Hematopoietic multipotent progenitor cell treated with erythropoietin and hydrocortisone succinate and interleukin-3 and kit ligand, for 6 days (in vitro differentiated cells): ENCODE measurements at regions not wholly inside any gene's neighbourhood (a gene's known extent, or its start where the extent isn't known, plus 50 kb on each side); places are given as distances from the start of the nearest gene placed in this dataset.
A peak's percentile ranks its signal among the peaks of the same experiment; 100 is the strongest.
"Not testable (repeated sequence)": the region's sequence is repeated elsewhere in the genome, so short reads cannot be mapped to it uniquely, and the experiment has no call there.

ENCODE experiments used
- DNase-seq: peaks from one replicate; pipeline ENCODE4 v3.0.0-alpha.2; 2015

DNA sequence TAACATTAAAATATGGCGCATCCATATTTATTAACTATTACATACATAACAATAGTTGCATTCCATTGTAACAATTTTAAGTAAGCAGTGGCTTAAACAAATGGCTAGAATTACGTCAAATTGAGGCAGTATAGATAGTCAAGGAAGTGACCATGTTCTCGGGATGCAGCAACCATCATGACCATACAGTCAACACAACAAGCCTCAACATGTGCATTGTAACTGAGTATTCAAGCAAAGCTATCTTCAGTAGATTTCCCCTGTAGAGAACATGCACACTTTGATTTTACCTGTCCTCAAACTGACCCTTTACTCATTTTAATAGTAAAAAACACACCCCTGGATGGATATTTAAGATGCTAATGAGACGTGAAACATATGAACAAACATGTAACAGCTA, 356.4 kb downstream of the HINT1 start:
- no peak for DNase-seq

- no peak for DNase-seq
Observed at GRCh38 chr5:130805648-130806047, 359.4 kb downstream of the HINT1 start.

- DNase-seq, result no peak
Observed at GRCh38 chr5:130805036-130805435, 360.0 kb downstream of the HINT1 start.

DNA sequence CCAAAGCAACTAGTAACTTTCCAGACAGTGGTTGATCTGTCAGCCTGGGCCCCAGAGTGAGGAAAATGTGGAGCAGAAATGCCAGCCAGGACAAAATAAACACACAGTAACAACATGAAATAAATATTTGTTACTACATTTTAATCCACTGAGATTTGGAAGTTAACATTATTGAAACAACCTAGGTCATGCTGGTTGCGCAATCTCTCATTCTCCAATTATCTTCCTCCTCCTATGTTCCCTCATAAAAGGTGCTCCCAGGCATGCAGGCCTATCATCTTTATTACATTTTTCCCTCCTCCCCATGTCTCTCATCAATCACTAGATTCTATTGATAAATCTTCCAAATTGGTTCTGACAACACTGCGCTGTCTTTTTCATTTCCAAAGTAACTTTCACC, 363.1 kb downstream of the HINT1 start:
- DNase-seq, result no peak

DNA sequence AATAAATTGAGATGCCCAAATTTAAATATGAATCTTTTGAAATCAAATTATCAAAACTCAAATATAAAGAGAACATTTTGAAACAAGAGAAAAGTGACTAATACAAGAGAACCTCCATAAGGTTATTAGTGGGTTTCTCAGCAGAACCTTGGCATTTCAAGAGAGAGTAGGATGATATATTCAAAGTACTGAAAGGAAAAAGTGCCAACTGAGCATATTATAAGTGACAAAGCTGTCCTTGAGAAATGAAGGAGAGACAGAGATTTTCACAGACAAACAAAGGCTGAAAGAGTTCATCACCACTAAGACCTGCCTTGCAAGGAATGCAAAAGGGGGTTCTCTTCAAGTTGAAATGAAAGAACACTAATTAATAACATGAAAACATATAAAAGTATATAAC, 366.0 kb downstream of the HINT1 start:
- no peak for DNase-seq

DNA sequence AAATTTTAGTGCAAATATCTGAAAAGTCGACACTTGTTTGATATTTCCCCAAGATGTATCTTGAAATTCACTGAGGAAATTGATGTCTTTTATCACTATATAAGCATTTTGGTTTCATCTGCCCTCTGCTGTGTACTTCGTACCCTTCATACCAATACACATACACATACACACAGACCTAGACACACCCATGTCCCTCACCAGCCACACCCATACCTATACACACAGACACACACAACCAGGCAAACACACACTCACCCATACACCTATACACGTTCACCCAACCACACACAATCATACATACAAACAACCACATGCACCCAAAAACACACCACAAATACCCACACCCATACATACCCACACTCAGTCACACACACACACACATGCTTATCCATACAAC, 367.8 kb downstream of the HINT1 start:
- no peak for DNase-seq

DNA sequence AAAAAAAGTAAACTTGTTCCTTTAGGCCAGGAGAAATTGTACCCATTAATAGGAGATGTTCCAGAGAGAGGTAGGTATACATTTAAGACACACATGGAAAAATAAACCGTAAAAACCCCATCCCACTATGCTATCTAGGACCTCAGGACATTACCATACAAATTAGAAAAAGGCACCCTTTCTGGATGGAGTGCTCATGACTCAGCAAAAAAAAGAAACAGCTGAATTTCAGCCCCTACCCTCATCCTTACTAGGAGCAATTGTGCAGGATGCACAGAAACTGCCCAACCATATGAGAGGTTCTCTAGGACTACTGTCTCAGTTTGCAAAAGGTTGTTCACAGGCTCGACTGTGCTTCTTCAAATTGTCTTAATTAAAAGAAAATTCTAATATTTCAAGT, 368.2 kb downstream of the HINT1 start:
- DNase-seq, result no peak

- no peak for DNase-seq
Observed at GRCh38 chr5:130796032-130796431, 369.0 kb downstream of the HINT1 start.

GRCh38 chr5:130795037-130795436, 370.0 kb downstream of the HINT1 start:
- DNase-seq, result no peak

DNA sequence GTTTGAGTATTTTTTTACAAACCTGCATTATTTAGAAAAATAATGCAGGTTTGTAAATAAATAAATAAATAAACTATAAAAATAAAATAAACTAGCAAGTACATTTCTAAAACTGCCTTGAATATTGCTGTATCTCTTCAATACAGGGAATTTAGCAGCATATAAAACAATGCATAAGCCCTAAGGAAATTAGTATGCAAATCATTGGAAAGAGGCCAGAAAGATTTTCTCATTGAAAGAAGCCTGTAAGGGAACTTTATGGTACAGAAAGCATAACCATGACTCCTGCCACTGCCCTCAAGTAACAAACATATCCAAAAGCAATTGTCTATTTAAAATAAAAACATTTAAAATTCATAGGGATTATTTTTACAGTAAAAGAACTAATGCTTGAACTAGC, 387.3 kb downstream of the HINT1 start:
- no peak for DNase-seq

DNA sequence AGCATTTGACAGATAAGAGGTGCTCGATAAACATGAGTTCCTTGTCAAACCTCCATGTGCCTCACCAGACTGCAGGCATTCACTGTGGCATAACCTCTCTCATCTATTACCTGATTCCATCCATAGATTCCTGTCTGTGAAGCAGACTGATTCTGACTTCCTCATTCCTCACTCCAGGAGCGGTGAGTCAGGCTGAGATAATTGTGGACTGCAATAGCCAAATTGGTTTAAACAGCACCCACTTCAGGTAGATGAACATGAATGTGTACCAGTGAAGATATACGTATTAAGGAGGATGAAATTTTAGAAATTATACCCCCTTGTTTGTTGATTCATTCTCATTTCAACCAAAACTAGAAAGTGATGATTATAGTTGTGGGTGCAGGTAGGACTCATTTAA, 391.2 kb downstream of the HINT1 start:
- no peak for DNase-seq

DNA sequence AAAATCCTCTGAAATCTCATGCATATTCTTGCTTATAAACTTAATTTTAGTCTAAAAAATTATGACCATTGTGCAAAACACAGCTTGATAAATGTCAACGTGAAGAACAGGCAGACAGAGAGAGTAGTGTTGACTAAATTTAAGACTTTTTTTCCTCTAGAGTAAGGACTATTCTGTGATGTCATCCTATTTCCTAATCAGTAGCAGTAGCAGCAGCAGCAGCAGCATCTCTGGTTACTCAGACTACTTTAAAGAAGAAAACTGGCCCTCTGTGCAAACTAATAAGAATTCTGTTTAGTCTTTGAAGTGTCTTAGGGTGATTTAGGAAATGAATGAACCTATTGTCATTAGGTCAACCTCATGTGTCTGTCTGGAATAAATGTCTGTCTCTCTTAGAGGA, 403.0 kb downstream of the HINT1 start:
- DNase-seq, result no peak

GRCh38 chr5:130759061-130759460, 406.0 kb downstream of the HINT1 start:
- DNase-seq, result no peak

DNA sequence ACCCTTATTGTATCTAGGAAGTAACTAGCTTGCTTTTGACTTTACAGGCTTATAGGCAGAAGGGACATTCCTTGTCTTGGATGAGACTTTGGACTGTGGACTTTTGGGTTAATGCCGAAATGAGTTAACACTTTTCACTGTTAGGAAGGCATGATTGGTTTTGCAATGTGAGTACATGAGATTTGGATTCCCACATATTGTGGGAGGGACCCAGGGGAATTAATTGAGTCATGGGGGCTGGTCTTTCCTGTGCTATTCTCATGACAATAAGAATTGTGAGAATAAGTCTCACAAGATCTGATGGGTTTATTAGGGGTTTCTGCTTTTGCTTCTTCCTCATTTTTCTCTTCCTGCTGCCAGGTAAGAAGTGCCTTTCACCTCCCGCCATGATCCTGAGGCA, 417.5 kb downstream of the HINT1 start:
- DNase-seq, result no peak

DNA sequence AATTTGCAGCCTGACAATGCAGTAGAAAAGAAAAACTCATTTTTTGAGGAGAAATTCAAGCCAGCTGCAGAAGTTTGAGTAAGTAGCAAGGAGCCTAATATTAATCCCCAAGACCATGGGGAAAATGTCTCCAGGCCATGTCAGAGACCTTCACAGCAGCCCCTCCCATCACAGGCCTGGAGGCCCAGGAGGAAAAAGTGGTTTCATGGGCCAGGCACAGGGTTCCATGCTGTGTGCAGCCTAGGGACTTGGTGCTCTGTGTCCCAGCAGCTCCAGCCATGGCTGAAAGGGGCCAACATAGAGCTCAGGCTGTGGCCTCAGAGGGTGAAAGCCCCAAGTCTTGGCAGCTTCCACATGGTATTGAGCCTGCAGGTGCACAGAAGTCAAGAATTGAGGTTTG, 418.4 kb downstream of the HINT1 start:
- DNase-seq, result not testable (repeated sequence)

GRCh38 chr5:130743092-130743491, 422.0 kb downstream of the HINT1 start:
- DNase-seq, result no peak

DNA sequence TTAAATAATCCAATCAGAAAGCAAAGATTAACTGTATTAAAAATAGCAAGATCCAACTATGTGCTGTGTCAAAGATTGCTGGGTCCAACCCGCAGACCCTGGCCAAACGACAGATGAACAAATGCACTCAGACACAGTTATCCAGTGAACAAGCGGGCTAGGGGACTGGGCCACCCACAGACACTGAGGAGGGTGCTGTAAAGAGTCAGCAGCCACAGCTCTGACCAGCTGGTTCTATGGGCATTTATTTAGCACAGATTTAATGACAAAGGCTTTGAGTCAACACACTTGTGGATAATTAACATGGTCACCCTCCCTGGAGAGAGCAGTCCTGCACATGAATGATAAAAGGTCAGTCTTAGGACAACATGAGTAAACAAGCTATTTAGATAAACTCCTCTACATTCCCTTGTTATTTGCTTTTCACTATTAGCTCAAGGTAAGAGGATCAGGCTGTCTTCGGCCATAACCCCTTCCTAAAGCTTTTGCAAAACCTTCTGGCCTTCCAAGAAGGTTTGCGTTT, 424.9 kb downstream of the HINT1 start:
- DNase-seq, result no peak

DNA sequence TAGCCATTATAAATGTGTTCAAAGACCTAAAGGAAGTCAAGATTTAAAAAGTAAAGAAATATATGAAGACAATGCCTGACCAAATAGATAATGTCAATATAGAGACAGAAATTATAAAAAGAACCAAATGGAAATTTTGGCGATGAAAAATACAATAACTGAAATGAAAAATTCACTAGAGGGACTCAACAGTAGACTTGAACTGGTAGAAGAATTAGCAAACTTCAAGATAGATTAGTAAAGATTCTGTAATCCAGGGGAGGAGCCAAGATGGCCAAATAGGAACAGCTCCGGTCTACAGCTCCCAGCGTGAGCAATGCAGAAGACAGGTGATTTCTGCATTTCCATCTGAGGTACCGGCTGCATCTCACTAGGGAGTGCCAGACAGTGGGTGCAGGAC, 433.2 kb downstream of the HINT1 start:
- no peak for DNase-seq

DNA sequence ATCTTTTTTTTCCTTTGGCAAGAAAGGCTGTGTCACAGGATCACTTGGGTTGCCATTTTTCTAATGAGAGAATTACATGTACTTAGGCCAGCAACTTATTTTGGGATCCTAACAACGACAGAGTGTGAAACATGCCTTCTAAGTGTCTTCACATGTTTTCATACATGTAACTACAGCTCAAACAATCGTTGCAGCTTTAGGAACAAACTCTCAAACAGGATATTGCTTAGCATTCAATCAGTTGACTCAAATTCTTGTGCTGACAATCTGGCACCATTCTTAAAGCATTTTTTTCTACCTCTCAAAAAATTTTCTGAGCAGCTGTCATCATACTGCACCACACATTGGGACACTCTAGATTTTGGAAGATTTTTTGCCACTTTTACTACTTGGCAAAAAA, 435.5 kb downstream of the HINT1 start:
- DNase-seq, result no peak

GRCh38 chr5:130727830-130728229, 437.2 kb downstream of the HINT1 start:
- DNase-seq, result no peak

DNA sequence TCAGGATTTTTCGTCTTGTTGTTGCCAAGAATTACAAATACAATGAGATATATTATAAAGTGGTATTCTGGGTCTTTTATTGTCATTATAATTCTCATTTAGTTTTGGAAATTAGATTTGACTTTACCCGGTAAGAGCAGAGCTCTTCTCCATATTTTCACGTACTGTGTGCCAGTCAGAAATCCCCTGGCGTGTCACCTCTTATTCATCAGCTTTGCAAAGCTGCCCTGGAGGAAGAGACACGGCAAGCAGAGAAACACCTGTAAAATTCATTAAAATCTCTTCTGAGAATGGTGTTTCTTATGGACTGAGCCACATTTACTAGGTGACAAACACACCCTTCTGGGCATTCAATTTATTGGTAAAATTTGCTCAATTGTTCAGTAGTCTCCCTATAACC, 440.4 kb downstream of the HINT1 start:
- DNase-seq, result no peak

GRCh38 chr5:130720355-130720754, 444.7 kb downstream of the HINT1 start:
- peak; percentile 46 for DNase-seq

DNA sequence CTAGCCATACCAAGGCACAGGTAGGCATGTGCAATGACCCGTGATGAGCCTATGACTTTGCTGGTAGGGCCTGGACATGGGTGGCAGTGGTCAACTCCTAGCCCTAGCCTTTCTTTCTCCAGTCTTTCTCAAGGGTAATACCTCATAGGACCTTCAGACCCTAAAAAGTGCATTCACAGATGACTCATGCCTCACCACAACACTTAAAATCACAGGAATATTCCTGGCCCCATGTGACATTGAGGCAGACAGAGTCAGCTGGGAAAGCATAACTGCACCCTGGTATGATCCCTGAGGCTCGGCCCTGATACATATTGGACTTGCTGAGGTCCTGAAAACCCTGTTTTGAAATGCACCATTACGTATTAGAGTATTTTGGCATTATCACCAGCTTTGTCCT, 449.5 kb downstream of the HINT1 start:
- DNase-seq, result no peak

- DNase-seq, result no peak
Observed at GRCh38 chr5:130714200-130714599, 450.9 kb downstream of the HINT1 start.

DNA sequence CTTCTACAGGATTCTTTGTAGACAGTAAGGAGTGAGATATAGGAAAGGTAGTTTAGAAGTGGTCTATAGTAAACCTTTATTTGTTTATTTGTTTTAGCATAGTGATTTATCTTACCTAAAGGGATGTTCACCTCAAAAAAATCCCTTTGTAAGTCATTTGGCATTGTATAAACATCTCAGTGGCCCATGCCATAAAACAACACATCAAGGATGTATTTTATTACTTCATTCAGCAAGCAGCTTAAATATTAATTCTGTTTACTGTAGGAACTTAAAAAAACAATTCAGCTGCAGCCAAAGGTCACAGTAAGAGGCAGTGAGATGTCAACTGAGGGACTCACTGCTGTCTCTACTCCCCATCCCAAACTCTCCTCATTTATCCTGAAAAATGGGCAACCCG, 452.7 kb downstream of the HINT1 start:
- DNase-seq, result no peak

GRCh38 chr5:130710596-130710995, 454.5 kb downstream of the HINT1 start:
- no peak for DNase-seq
